GM18870 (cell line): ENCODE measurements at regions not wholly inside any gene's neighbourhood (a gene's known extent, or its start where the extent isn't known, plus 50 kb on each side); places are given as distances from the start of the nearest gene placed in this dataset.

Experiments
- ATAC-seq: cut with Tn5 transposase; IDR thresholded peaks from one replicate; pipeline ENCODE4 v1.9.1; 2021; ENCODE audit warnings: moderate library complexity; ENCODE audit not compliant: unreplicated experiment

DNA sequence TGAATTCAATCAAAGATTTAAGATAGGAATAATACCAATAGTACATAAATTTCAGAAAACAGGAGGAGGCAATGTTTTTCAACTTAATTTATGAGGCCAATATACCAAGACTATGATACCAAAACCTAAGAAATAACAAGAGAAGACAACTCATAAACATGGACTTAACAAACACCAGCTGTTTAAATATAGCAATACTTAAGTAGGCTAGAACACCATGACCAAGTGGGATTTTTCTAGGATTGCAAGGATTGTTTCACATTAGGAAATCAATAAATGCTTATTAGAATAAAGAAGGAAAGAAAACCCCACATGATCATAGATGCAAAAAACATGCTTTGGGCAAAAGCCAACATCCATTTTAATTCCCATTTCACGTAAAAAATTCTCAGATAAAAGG lies 355.1 kb downstream of the EPM2A start:
- no peak for ATAC-seq

DNA sequence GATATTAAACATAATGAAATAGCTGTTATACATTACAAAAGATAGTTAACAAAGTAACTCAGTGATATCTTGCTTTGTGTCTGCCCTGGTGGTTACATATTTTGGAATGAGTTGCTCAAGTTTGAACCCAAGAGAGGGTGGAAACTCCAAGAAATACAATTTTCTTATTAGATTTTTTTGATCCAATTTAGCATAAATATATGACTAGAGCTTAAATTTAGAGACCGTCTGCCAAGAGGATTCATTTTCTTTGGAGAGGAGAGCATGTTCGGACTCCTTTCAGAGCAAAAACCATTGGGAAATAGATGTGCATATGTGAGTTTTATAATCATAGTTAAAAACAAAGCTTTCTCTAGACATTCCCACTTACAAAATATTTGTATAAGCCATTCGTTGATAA lies 353.4 kb downstream of the EPM2A start:
- no peak for ATAC-seq

DNA sequence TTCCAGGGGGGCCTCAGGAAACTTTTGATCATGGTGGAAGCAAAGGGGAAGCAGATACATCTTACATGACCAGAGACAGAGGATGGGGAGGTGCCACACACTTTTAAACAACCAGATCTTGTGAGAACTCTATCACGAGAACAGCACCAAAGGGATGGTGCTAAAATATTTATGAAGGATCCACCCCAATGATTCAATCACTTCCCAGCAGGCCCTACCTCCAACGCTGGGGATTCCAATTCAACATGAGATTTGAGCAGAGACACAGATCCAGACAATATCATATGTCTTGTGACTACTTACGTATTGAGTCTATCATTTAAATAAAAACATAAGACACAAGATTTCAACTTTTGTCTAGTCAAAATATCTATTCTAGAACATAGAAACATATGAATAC lies 351.9 kb downstream of the EPM2A start:
- no peak for ATAC-seq

- ATAC-seq, result no peak
These were observed 350.8 kb downstream of the EPM2A start for GRCh38 chr6:145384503-145384902.

GRCh38 chr6:145396499-145396898 lies 338.8 kb downstream of the EPM2A start:
- ATAC-seq, result no peak

DNA sequence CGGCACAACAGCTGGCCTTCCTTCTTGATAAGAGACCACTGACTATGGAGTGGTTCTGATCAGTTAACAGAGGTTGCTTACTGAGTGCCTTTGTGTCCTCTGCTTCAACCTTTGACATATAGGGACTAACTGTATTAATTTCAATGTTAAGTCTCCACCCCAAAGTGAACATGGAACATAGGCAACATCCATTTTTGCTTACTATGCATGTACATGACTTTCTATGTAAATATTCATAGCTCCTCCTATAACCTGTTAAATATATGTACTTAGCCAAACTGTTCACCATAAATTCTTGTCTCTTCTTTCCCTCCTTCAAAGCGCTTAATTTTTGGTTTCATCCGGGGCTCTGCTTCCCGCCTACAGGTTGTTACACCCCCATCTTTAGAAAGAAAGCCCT lies 334.8 kb downstream of the EPM2A start:
- ATAC-seq, result no peak

- ATAC-seq, result no peak
These were observed 330.2 kb downstream of the EPM2A start for GRCh38 chr6:145405006-145405551.

- no peak for ATAC-seq
These were observed 328.5 kb downstream of the EPM2A start for GRCh38 chr6:145406783-145407182.

GRCh38 chr6:145415616-145416015 lies 319.7 kb downstream of the EPM2A start:
- ATAC-seq, result no peak

DNA sequence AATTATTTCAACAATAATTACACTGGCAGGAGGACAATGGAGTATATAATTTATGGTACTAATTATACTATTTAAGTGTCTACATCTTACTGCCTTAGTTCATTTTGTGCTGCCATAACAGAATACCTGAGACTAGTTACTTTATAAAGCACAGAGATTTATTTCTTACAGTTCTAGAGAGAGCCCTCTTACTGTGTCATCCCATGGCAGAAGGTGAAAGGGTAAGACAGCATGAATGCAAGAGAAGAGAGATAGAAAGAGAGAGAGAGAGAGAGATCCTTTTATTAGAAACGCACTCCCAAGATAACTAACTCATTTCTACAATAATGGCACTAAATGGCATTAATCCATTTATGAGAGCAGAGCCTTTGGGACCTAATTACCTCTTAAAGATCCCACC lies 314.7 kb downstream of the EPM2A start:
- no peak for ATAC-seq

DNA sequence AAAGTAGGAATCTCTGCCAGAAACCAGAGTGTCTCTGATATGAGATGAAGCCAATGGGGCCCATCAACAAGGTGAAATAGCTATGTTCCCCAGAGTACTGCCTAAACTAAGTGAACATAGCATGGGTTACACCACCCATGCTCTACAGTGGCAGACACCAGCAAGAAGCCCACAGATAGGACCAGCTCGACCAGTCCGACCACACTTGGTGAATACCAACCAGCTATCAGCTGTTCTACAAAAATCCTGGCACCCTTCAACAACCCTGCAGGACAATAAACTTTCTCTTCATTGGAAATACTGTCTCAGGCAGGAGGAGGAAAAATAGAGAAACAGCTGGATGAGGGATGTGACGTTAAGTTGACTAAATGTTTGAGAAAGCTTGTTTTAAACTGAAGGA lies 311.4 kb downstream of the EPM2A start:
- ATAC-seq, result no peak

GRCh38 chr6:145427232-145427631 lies 308.1 kb downstream of the EPM2A start:
- no peak for ATAC-seq

GRCh38 chr6:145428706-145429105 lies 306.6 kb downstream of the EPM2A start:
- no peak for ATAC-seq

DNA sequence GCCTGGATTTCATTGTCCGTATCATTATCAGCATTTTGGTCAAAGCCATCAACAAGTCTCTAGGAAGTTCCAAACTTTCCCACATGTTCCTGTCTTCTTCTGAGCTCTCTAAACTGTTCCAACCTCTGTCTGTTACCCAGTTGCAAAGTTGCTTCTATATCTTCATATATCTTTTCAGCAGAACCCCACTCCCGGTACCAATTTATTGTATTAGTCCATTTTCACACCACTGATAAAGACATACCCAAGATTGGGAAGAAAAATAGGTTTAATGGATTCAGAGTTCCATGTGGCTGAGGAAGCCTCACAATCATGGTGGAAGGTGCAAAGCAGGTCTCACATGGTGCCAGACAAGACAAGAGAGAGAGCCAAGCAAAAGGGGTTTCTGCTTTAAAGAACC lies 293.2 kb downstream of the EPM2A start:
- no peak for ATAC-seq

DNA sequence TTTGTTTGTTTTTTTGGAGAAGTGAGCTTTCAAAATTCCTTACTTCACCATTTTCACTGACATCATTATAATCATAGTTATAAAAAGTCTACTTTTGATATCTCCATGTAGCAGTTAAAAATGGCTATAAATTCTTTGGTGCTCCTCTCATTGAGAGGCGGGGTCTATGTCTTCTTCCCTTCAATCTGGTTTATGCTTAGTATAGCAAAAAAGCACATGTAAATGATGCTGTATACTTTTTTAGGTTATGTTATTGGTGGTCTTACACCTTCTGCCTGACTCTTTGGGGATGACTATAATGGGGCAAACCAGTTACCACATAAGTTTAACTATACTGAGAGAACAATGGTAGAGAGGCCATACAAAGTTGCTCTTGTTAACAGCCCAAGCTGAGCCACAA lies 289.6 kb downstream of the EPM2A start:
- ATAC-seq, result no peak

- ATAC-seq, result no peak
These were observed 284.3 kb downstream of the EPM2A start for GRCh38 chr6:145451029-145451428.

DNA sequence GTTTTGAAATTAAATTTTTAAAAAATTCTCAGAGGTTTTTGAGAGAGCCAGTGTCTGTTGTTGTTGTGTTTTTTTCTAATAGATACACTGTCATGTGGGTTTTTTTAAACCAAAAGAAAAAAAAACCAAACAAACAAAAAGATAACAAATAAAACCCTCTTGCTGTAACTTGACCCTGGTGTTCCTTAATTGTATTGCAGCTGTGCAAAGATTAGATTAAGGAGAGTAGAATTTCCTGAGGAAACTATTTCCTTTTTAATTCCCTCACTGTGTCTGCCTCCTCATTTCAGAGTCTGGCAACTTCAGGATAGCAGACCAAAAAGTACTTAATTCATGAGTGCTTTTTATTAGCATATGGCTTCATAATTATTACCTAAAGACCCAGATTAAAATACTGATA lies 281.9 kb downstream of the EPM2A start:
- no peak for ATAC-seq

GRCh38 chr6:145454006-145454405 lies 281.3 kb downstream of the EPM2A start:
- ATAC-seq, result no peak

DNA sequence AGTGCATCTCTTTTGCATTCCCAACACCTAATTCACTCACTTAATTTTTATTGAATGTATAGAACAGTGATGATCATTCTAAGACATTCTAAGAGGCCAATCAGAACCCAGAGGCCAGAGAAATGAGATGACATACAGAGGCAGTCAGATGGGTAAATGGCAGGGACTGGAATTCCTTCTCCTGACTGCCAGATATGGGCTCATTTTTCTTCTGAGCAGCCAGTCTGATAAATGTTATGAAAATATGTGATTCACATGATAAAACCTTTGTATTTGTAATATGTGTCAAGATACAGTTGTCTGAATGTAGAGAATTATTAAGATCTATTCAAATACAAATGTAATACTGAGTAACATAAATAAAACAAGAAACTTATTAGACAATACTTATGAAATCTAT lies 277.8 kb downstream of the EPM2A start:
- ATAC-seq, result no peak

- no peak for ATAC-seq
These were observed 266.8 kb downstream of the EPM2A start for GRCh38 chr6:145468534-145468933.

DNA sequence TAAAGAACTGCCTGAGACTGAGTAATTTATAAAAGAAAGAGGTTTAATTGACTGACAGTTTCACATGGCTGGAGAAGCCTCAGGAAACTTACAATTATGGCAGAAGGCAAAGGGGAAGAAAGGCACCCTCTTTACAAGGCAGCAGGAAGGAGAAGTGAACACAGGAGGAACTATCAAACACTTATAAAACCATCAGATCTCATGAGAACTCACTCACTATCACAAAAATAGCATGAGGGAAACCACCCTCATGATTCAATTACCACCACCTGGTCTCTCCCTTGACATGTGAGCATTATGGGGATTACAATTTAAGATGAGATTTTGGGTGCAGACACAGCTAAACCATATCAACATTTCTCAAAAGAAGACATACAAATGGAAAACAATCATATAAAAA lies 266.3 kb downstream of the EPM2A start:
- ATAC-seq, result no peak

- no peak for ATAC-seq
These were observed 259.4 kb downstream of the EPM2A start for GRCh38 chr6:145475794-145476396.

- ATAC-seq, result no peak
These were observed 255.3 kb downstream of the EPM2A start for GRCh38 chr6:145480024-145480423.
